Activated naive CD8-positive, alpha-beta T cell treated with anti-CD3 and anti-CD28 coated beads, Interleukin-2, amount 50 U/mL, for 24 hours (primary cell): ENCODE measurements at regions not wholly inside any gene's neighbourhood (a gene's known extent, or its start where the extent isn't known, plus 50 kb on each side); places are given as distances from the start of the nearest gene placed in this dataset.
"Not testable (repeated sequence)": the region's sequence is repeated elsewhere in the genome, so short reads cannot be mapped to it uniquely, and the experiment has no call there.

ENCODE experiments used
- ATAC-seq: fragments of 150-1000 bp; cut with Tn5 transposase; one replicate; pipeline ENCODE4 v1.10.0; 2021
- DNase-seq: peaks from one replicate; pipeline ENCODE4 v3.0.0; 2021
- H3K27ac Mint-ChIP-seq: one replicate; pipeline ENCODE4 v1.8.0; 2021; ENCODE audit warnings: mild to moderate bottlenecking, mixed read lengths
- H3K27me3 Mint-ChIP-seq: one replicate; pipeline ENCODE4 v1.8.0; 2021; ENCODE audit warnings: mixed read lengths
- H3K36me3 Mint-ChIP-seq: one replicate; pipeline ENCODE4 v1.8.0; 2021; ENCODE audit warnings: low read depth, mixed read lengths
- H3K4me1 Mint-ChIP-seq: one replicate; pipeline ENCODE4 v1.8.0; 2021; ENCODE audit warnings: mixed read lengths
- H3K4me3 Mint-ChIP-seq: one replicate; pipeline ENCODE4 v1.8.0; 2021; ENCODE audit warnings: mild to moderate bottlenecking, moderate library complexity, mixed read lengths
- H3K9me3 Mint-ChIP-seq: one replicate; pipeline ENCODE4 v1.8.0; 2021; ENCODE audit warnings: mixed read lengths

DNA sequence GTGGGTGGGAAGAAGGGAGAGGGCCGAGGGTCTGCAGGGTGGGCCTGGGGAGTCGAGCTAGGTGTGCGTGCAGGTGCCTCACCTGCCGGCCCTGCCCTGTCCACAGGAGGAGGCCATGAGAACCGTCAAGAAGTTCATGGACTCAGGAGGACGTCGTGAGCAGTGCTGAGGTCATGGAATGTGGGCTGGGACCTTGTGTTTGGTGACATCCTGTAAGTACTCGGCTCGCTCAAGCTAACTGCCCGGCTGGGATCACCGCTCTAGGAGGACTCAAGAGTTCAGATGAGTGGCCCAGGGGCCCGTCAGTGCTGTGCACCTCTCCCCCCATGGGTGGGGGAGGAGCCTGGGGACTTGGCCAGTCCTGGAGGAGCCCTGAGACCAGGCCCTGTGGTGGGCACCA, 4444.0 kb upstream of the TPTE start:
- H3K36me3 Mint-ChIP-seq, H3K4me1 Mint-ChIP-seq, DNase-seq, H3K27me3 Mint-ChIP-seq, H3K27ac Mint-ChIP-seq, H3K9me3 Mint-ChIP-seq, ATAC-seq, H3K4me3 Mint-ChIP-seq: not testable (repeated sequence)

DNA sequence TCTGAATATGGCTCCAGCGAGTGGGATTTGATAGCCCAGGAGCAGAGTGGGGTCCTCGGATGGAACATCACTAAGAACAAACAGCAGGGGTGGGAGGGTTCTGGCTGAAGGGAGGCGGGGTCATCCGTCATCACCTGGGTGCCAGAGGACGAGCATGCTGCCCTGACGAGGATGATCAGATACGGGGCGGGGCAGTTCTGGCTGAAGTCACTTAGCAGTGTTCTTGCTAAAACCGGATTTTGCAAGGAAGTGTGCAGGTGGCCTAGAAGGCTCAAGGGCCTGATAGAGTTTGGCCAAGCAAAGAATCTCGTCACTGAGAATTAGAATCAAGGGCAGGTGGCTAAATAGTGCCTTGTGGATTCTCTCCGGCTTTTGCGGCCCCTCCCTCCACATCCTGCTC, 4442.5 kb upstream of the TPTE start:
- H3K4me3 Mint-ChIP-seq, H3K4me1 Mint-ChIP-seq, H3K36me3 Mint-ChIP-seq, H3K27ac Mint-ChIP-seq, H3K27me3 Mint-ChIP-seq, H3K9me3 Mint-ChIP-seq, ATAC-seq, DNase-seq: not testable (repeated sequence)

GRCh38 chr21:6080941-6081655, 4440.3 kb upstream of the TPTE start:
- not testable (repeated sequence) for DNase-seq, H3K36me3 Mint-ChIP-seq, H3K9me3 Mint-ChIP-seq, H3K27ac Mint-ChIP-seq, H3K4me3 Mint-ChIP-seq, H3K4me1 Mint-ChIP-seq, H3K27me3 Mint-ChIP-seq
- ATAC-seq: peak; percentile 60

- not testable (repeated sequence) for H3K4me1 Mint-ChIP-seq, H3K4me3 Mint-ChIP-seq, H3K27me3 Mint-ChIP-seq, H3K27ac Mint-ChIP-seq, ATAC-seq, H3K36me3 Mint-ChIP-seq, H3K9me3 Mint-ChIP-seq, DNase-seq
Measured at GRCh38 chr21:6082166-6082565, 4439.2 kb upstream of the TPTE start.

- not testable (repeated sequence) for H3K27me3 Mint-ChIP-seq, H3K27ac Mint-ChIP-seq, H3K36me3 Mint-ChIP-seq, H3K4me3 Mint-ChIP-seq, H3K9me3 Mint-ChIP-seq, H3K4me1 Mint-ChIP-seq, DNase-seq
- ATAC-seq: peak; percentile 15
Measured at GRCh38 chr21:6083574-6084120, 4437.7 kb upstream of the TPTE start.

DNA sequence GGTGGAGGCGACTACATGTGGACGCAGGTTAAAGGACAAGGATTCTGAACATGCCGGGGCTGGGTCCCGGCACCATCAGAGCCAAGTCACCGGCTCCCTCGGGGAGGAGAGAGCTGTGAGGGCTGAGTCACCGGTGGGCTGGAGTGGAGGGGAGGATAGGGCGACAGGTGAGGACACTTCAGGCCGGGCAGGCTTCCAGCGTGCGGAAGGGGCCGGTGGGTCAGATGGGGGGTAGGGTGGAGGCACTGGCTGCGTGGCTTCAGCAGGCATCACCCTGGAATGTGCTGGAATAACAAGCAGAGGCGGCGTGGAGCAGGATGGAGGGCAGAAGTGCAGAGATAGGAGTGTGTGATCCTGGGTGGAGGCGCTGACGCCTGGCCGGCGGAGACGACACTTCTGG, 4435.3 kb upstream of the TPTE start:
- H3K27me3 Mint-ChIP-seq, H3K4me1 Mint-ChIP-seq, H3K27ac Mint-ChIP-seq, H3K36me3 Mint-ChIP-seq, DNase-seq, H3K9me3 Mint-ChIP-seq, ATAC-seq, H3K4me3 Mint-ChIP-seq: not testable (repeated sequence)

DNA sequence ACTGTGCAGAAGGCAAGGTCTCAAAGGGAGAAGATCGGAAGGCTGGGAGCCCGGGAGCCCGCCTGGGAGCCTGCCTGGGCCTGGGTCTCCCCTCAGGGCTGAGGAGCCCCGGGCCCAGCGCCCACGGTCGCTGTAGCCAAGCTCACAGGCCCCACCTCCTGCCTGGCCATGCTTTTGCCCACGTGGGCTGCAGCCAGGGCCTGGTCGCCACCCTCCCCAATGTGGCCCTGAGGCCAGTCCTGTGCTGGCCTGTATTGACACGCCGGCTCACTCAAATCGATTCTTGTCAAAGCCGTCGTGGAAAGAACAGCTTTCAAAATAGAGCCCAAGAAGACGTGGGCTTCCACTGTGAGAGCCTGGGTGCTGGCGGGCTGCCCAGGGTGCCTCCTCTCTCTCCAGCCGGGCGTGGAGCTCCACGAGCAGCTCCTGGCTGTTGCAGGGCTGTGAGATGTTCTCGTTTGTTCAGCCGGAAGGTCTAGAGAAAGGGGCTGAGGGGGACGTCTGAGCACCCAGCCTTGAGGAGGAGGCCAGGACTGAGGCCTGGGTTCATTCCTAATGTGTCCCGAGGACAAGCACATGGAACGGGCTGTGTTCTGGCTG, 4433.7 kb upstream of the TPTE start:
- not testable (repeated sequence) for H3K27ac Mint-ChIP-seq, H3K36me3 Mint-ChIP-seq, DNase-seq, ATAC-seq, H3K4me3 Mint-ChIP-seq, H3K4me1 Mint-ChIP-seq, H3K9me3 Mint-ChIP-seq, H3K27me3 Mint-ChIP-seq

- not testable (repeated sequence) for H3K4me3 Mint-ChIP-seq, H3K27me3 Mint-ChIP-seq, H3K27ac Mint-ChIP-seq, ATAC-seq, H3K36me3 Mint-ChIP-seq, DNase-seq, H3K9me3 Mint-ChIP-seq, H3K4me1 Mint-ChIP-seq
Measured at GRCh38 chr21:6090286-6090908, 4431.0 kb upstream of the TPTE start.

- H3K4me1 Mint-ChIP-seq, H3K27me3 Mint-ChIP-seq, H3K9me3 Mint-ChIP-seq, H3K27ac Mint-ChIP-seq, H3K36me3 Mint-ChIP-seq, DNase-seq, H3K4me3 Mint-ChIP-seq, ATAC-seq: not testable (repeated sequence)
Measured at GRCh38 chr21:6091335-6092027, 4429.9 kb upstream of the TPTE start.

GRCh38 chr21:6092401-6092800, 4429.0 kb upstream of the TPTE start:
- H3K4me3 Mint-ChIP-seq, DNase-seq, H3K9me3 Mint-ChIP-seq, H3K27me3 Mint-ChIP-seq, H3K36me3 Mint-ChIP-seq, H3K4me1 Mint-ChIP-seq, ATAC-seq, H3K27ac Mint-ChIP-seq: not testable (repeated sequence)

GRCh38 chr21:6093419-6093818, 4428.0 kb upstream of the TPTE start:
- not testable (repeated sequence) for H3K9me3 Mint-ChIP-seq, H3K27ac Mint-ChIP-seq, H3K36me3 Mint-ChIP-seq, H3K27me3 Mint-ChIP-seq, H3K4me3 Mint-ChIP-seq, H3K4me1 Mint-ChIP-seq
- ATAC-seq (peak; percentile 37), DNase-seq (peak; percentile 27)

GRCh38 chr21:6093870-6094269, 4427.5 kb upstream of the TPTE start:
- not testable (repeated sequence) for H3K36me3 Mint-ChIP-seq, ATAC-seq, H3K9me3 Mint-ChIP-seq, H3K4me1 Mint-ChIP-seq, H3K4me3 Mint-ChIP-seq, H3K27ac Mint-ChIP-seq, DNase-seq, H3K27me3 Mint-ChIP-seq

- H3K27me3 Mint-ChIP-seq, H3K4me1 Mint-ChIP-seq, H3K27ac Mint-ChIP-seq, H3K36me3 Mint-ChIP-seq, H3K9me3 Mint-ChIP-seq, DNase-seq, ATAC-seq, H3K4me3 Mint-ChIP-seq: not testable (repeated sequence)
Measured at GRCh38 chr21:6095304-6095703, 4426.1 kb upstream of the TPTE start.

DNA sequence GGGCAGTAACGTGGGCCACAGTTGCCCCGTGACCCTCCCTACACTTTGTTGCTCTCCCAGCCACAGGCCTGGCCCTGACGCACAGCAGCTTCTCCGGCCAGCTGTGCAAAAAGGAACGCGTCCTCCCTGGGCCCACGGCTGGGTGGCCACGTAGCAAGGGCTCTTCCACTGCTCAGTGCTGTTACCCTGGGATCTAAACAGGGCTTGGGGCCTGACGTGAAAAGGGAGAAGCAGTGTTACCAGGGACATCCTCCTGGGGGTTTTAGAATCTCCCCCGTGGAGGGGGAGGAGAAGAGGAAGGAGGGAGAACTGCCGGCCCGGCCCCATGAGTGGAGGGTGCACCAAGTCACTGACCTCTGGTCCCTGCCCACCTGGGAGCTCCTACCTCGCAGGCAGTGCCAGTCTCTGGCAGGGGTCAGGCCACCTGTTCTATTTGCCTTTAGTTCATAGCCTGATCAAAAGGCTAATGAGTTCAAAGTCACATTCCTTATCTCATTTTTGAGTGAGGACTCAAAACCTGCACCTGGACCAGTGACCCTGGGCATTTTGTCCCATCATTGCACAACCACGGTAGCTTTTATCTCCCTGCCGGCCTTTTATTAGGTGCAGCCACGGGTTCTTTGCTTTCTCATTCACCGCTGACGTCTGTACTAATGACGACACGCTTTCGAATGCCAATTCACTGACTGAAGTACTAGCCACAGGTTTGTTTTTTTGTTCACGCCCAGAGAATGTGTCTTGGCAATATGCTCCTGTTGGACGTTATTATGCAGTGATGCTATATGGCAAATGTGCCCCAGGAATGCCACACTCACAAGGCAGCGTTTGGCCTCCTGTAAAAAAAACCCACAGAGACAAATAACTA, 4424.6 kb upstream of the TPTE start:
- not testable (repeated sequence) for H3K36me3 Mint-ChIP-seq, H3K4me3 Mint-ChIP-seq, H3K4me1 Mint-ChIP-seq, H3K27ac Mint-ChIP-seq, H3K9me3 Mint-ChIP-seq, H3K27me3 Mint-ChIP-seq, DNase-seq, ATAC-seq
